Adipocyte (in vitro differentiated cells): ENCODE measurements at regions not wholly inside any gene's neighbourhood (a gene's known extent, or its start where the extent isn't known, plus 50 kb on each side); places are given as distances from the start of the nearest gene placed in this dataset.
A peak's percentile ranks its signal among the peaks of the same experiment; 100 is the strongest.

Source experiments
- DNase-seq: peaks from one replicate; pipeline ENCODE4 v3.0.0-alpha.2; 2015; ENCODE audit warnings: low read depth
- H3K27me3 ChIP-seq: replicated peaks from 2 replicates; pipeline ENCODE4 v1.7.0; 2013; ENCODE audit warnings: mild to moderate bottlenecking, low read length, moderate library complexity; ENCODE audit not compliant: control insufficient read depth, insufficient read depth
- H3K36me3 ChIP-seq: 2 replicates; pipeline ENCODE4 v1.7.0; 2013; ENCODE audit warnings: low read length, mild to moderate bottlenecking, moderate library complexity; ENCODE audit not compliant: control insufficient read depth, insufficient read depth, severe bottlenecking
- H3K4me1 ChIP-seq: 2 replicates; pipeline ENCODE4 v1.7.0; 2013; ENCODE audit warnings: mild to moderate bottlenecking, low read length, moderate library complexity; ENCODE audit not compliant: control insufficient read depth, insufficient read depth
- H3K4me3 ChIP-seq: 2 replicates; pipeline ENCODE4 v1.7.0; 2013; ENCODE audit warnings: mild to moderate bottlenecking, low read length, moderate library complexity
- H3K9ac ChIP-seq: 2 replicates; pipeline ENCODE4 v1.7.0; 2013; ENCODE audit warnings: mild to moderate bottlenecking, low read length, moderate library complexity
- H3K9me3 ChIP-seq: 2 replicates; pipeline ENCODE4 v1.7.0; 2013; ENCODE audit warnings: mild to moderate bottlenecking, low read length, moderate library complexity; ENCODE audit not compliant: control insufficient read depth

- Histone ChIP-seq H3K27me3 (peaks cover 14% of the 10 kb centered on the region), H3K4me3 (no peak overlapping the region), H3K9ac (no peak overlapping the region), H3K4me1 (peaks cover 43% of the 10 kb centered on the region), H3K36me3 (no peaks in the 10 kb centered on the region), H3K9me3 (peaks cover 7% of the 10 kb centered on the region)
- DNase-seq, result peak; percentile 17
These were observed 66.5 kb upstream of the TNS3 start for GRCh38 chr7:47648275-47648925.

GRCh38 chr7:47647918-47648250 is 66.0 kb upstream of the TNS3 start:
- Histone ChIP-seq H3K27me3 (peaks cover 14% of the 10 kb centered on the region), H3K36me3 (no peaks in the 10 kb centered on the region), H3K4me3 (no peak overlapping the region), H3K4me1 (peaks cover 39% of the 10 kb centered on the region), H3K9ac (no peak overlapping the region), H3K9me3 (peaks cover 10% of the 10 kb centered on the region)
- no peak for DNase-seq

DNA sequence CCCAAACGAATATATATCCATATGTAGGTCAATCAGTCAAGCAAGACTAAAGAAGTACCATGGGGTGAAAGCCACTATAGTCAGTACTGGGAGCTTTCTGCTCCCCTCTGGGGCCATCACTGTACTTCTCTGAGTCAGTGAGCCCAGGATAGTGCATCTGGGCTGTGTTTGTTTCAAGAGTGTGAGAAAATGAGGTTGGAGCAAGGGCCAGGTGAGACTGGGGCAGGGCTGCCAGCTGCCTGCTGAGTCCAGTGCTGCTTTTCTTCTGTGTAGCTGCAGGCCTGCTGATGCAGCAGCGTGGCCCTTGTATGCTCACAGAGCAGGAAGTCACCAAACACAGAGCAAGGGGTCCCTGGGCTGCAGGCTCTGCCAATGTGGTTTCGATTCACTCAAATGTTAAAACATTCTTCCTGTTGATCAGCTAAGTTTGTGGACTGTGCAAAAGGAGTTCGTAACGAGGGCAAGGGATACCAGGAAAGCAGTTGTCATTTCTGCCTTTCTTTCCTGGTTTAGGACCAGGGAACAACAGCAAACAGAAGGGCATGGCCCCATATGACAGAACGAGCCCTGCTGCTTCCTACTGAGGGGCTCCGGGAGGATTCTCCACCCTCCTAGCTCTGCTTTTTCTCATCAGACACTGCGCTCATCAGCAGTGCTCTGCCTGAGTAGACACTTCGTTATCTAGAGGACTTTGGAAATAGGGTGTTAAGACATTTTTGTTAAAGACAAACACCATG is 65.4 kb upstream of the TNS3 start:
- Histone ChIP-seq H3K4me1 (peaks cover 34% of the 10 kb centered on the region), H3K27me3 (peaks cover 14% of the 10 kb centered on the region), H3K9me3 (peaks cover 10% of the 10 kb centered on the region), H3K9ac (no peak overlapping the region), H3K4me3 (no peak overlapping the region), H3K36me3 (no peaks in the 10 kb centered on the region)
- no peak for DNase-seq

DNA sequence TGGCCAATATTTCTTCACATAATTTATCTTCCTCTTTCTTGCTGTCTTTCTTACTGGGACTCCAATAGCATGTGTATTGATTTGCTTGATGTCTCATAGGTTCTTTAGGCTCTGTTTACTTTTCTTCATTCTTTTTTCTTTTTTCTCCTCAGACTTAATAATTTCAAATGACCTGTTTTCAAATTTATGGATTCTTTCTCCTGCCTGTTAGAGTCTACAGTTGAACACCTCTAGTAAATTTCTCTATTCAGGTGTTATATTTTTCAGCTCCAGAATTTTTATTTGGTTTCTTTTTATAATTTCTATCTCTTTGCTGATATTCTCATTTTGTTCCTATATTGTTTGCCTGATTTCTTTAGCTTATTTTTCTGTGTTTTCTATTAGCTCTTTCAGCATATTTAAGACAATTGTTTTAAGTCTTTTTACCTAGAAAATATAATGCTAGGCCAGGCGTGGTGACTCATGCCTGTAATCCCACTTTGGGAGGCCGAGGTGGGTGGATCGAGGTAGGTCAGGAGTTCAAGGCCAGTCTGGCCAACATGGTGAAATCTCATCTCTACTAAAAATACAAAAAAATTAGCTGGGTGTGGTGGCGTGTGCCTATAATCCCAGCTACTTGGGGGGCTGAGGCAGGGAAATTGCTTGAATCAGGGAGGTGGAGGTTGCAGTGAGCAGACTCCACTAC is 61.9 kb upstream of the TNS3 start:
- DNase-seq, result no peak

GRCh38 chr7:47640265-47640664 is 58.4 kb upstream of the TNS3 start:
- Histone ChIP-seq H3K9ac (no peak overlapping the region), H3K36me3 (no peaks in the 10 kb centered on the region), H3K4me3 (no peak overlapping the region), H3K27me3 (peaks cover 20% of the 10 kb centered on the region), H3K4me1 (peaks cover 7% of the 10 kb centered on the region), H3K9me3 (peaks cover 10% of the 10 kb centered on the region)
- DNase-seq, result no peak

More for the DNA sequence above, 61.9 kb upstream of the TNS3 start:
- peaks cover 27% of the 10 kb centered on the region for H3K27me3 ChIP-seq
- peaks cover 10% of the 10 kb centered on the region for H3K9me3 ChIP-seq
- no peak overlapping the region for H3K4me3 ChIP-seq
- H3K36me3 ChIP-seq, result no peaks in the 10 kb centered on the region
- peaks cover 10% of the 10 kb centered on the region for H3K4me1 ChIP-seq
- H3K9ac ChIP-seq, result no peak overlapping the region

DNA sequence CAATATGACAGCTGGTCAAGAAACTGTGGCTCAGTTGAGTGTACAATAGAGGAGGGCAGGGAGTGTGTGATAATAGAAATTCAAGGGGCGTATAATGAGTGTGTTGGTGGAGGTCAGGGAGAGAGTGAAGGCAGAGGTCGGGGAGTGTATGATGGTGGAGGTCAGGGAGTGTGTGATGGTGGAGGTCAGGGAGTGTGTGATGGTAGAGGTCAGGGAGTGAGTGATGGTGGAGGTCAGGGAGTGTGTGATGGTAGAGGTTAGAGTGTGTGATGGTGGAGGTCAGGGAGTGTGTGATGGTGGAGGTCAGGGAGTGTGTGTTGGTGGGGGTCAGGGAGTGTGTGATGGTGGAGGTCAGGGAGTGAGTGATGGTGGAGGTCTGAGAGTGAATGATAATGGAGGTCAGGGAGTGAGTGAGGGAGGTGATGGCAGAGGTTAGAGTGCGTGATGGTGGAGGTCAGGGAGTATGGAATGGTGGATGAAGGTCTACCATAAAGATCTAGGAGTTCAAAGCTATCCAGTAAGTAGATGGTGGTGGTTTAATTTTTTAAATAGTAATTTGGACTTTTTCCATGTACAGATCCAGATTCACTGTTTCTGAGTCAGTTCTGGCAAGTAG is 57.7 kb upstream of the TNS3 start:
- Histone ChIP-seq H3K4me1 (peaks cover 7% of the 10 kb centered on the region), H3K4me3 (no peak overlapping the region), H3K36me3 (no peaks in the 10 kb centered on the region), H3K9ac (no peak overlapping the region), H3K9me3 (peaks cover 10% of the 10 kb centered on the region), H3K27me3 (peaks cover 23% of the 10 kb centered on the region)
- DNase-seq, result no peak

GRCh38 chr7:47638679-47639315 is 56.9 kb upstream of the TNS3 start:
- DNase-seq, result peak; percentile 18
- H3K4me3 ChIP-seq, result no peak overlapping the region
- no peaks in the 10 kb centered on the region for H3K36me3 ChIP-seq
- peaks cover 7% of the 10 kb centered on the region for H3K9me3 ChIP-seq
- peaks cover 7% of the 10 kb centered on the region for H3K4me1 ChIP-seq
- no peak overlapping the region for H3K9ac ChIP-seq
- H3K27me3 ChIP-seq, result peaks cover 25% of the 10 kb centered on the region

DNA sequence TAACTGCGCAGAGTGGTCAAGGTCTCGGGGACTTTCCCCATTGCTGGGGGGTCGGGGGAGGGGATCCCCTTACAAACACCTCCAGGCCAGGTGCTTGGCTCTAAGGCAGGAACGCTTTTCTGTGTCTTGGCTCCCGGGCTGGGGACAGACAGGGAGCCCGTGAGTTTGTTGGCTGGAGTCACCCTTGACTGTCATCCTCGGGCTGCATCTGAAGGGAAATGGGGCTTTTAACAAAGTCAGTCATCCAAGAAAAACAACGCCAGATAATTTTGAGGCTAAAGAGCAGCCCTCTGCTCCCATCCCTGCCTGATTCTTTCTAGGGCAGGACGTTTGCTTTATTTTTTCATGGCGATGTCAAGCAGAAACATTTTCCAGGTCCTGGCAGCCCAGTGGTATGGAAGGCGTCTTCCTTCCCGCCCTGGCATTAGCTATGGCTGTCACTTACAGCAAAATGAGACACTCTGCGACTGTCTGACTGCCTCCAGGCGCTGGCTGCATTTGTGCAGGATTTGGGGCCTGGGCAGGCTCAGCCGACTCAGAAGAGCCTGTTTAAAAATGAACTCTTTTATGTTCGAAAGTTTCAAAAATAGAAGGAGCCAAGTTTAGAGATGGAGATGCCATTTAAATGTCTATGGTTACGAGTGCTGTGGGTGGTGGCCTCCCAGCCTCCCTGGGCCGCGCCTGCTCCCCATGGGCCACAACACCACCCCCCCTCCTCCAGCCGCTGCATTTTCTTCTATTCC is 54.7 kb upstream of the TNS3 start:
- Histone ChIP-seq H3K36me3 (no peaks in the 10 kb centered on the region), H3K4me1 (peaks cover 7% of the 10 kb centered on the region)
- peak; percentile 22 for DNase-seq

GRCh38 chr7:47636081-47636432 is 54.1 kb upstream of the TNS3 start:
- Histone ChIP-seq H3K36me3 (no peaks in the 10 kb centered on the region), H3K9me3 (no peaks in the 10 kb centered on the region), H3K4me1 (peaks cover 7% of the 10 kb centered on the region), H3K9ac (no peak overlapping the region), H3K4me3 (no peak overlapping the region), H3K27me3 (peaks cover 23% of the 10 kb centered on the region)
- DNase-seq, result no peak

More for the DNA sequence above, 54.7 kb upstream of the TNS3 start:
- no peaks in the 10 kb centered on the region for H3K9me3 ChIP-seq
- H3K4me3 ChIP-seq, result no peak overlapping the region
- H3K9ac ChIP-seq, result no peak overlapping the region
- peaks cover 25% of the 10 kb centered on the region for H3K27me3 ChIP-seq

- Histone ChIP-seq H3K36me3 (no peaks in the 10 kb centered on the region), H3K4me1 (peaks cover 7% of the 10 kb centered on the region), H3K27me3 (peaks cover 23% of the 10 kb centered on the region), H3K9me3 (no peaks in the 10 kb centered on the region), H3K4me3 (no peak overlapping the region), H3K9ac (no peak overlapping the region)
- DNase-seq, result no peak
These were observed 53.5 kb upstream of the TNS3 start for GRCh38 chr7:47635091-47636080.
